ACC112 (cell line): ENCODE measurements at regions not wholly inside any gene's neighbourhood (a gene's known extent, or its start where the extent isn't known, plus 50 kb on each side); places are given as distances from the start of the nearest gene placed in this dataset.
"Not testable (repeated sequence)": the region's sequence is repeated elsewhere in the genome, so short reads cannot be mapped to it uniquely, and the experiment has no call there.

Experiments used
- H2AFZ ChIP-seq: fragments of 200-600 bp; sonication (generic); one replicate; pipeline ENCODE4 v1.6.0; 2017; ENCODE audit warnings: antibody characterized with exemption, low read length; ENCODE audit not compliant: unreplicated experiment
- H3K27ac ChIP-seq: fragments of 200-600 bp; sonication (generic); 2 replicates; pipeline ENCODE4 v1.5.1; 2014; ENCODE audit warnings: low read depth, mild to moderate bottlenecking, antibody characterized with exemption, low read length, moderate library complexity
- H3K27me3 ChIP-seq: fragments of 200-600 bp; sonication (generic); 2 replicates; pipeline ENCODE4 v1.6.1; 2014; ENCODE audit warnings: mild to moderate bottlenecking, antibody characterized with exemption, low read length, moderate library complexity, mixed read lengths; ENCODE audit not compliant: insufficient read depth
- H3K36me3 ChIP-seq: fragments of 200-600 bp; sonication (generic); 2 replicates; pipeline ENCODE4 v1.6.1; 2016; ENCODE audit warnings: mild to moderate bottlenecking, antibody characterized with exemption, low read length, moderate library complexity, mixed read lengths; ENCODE audit not compliant: insufficient read depth
- H3K4me1 ChIP-seq: fragments of 200-600 bp; sonication (generic); one replicate; pipeline ENCODE4 v1.6.1; 2016; ENCODE audit warnings: low read length, mixed read lengths; ENCODE audit not compliant: insufficient read depth, unreplicated experiment, control insufficient read depth
- H3K4me3 ChIP-seq: fragments of 200-600 bp; sonication (generic); 2 replicates; pipeline ENCODE4 v1.5.1; 2014; ENCODE audit warnings: mild to moderate bottlenecking, low read depth, low read length
- H3K79me2 ChIP-seq: fragments of 200-600 bp; sonication (generic); one replicate; pipeline ENCODE4 v1.6.0; 2016; ENCODE audit warnings: low read length; ENCODE audit not compliant: control insufficient read depth, unreplicated experiment, insufficient read depth

GRCh38 chr12:23259558-23259957 is 634.6 kb downstream of the ETNK1 start:
- no peak overlapping the region for H3K27ac ChIP-seq
- no peak overlapping the region for H2AFZ ChIP-seq
- no peak overlapping the region for H3K4me3 ChIP-seq
- H3K36me3 ChIP-seq: no peaks in the 10 kb centered on the region
- no peaks in the 10 kb centered on the region for H3K27me3 ChIP-seq
- H3K79me2 ChIP-seq: no peaks in the 10 kb centered on the region
- H3K4me1 ChIP-seq: no peaks in the 10 kb centered on the region

DNA sequence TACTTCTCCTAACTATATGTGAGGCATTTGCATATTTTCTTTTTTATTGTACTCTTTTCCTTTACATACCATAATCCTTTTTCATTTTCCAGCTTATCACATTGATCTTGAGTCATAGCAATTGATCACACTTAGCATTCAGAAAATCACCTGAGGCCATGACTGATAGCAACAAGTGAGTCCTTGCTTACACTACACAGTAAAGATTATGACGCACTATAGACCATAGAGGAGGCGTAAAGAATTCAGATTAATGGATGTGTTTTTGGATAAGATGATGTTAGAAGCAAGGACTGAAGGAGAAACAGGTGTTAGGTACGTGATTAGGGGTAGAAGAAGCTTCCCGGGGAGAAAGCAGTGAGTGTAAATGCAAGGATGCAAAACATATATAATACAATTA is 637.7 kb downstream of the ETNK1 start:
- Histone ChIP-seq H3K27ac (no peak overlapping the region), H3K4me3 (no peak overlapping the region), H3K4me1 (no peaks in the 10 kb centered on the region)

GRCh38 chr12:23277831-23278230 is 652.9 kb downstream of the ETNK1 start:
- no peak overlapping the region for H3K27ac ChIP-seq
- no peak overlapping the region for H2AFZ ChIP-seq
- H3K4me1 ChIP-seq: no peaks in the 10 kb centered on the region
- H3K4me3 ChIP-seq: no peak overlapping the region
- no peaks in the 10 kb centered on the region for H3K27me3 ChIP-seq
- no peaks in the 10 kb centered on the region for H3K79me2 ChIP-seq
- no peaks in the 10 kb centered on the region for H3K36me3 ChIP-seq

More for the DNA sequence above, 637.7 kb downstream of the ETNK1 start:
- Histone ChIP-seq H3K36me3 (no peaks in the 10 kb centered on the region), H3K27me3 (no peaks in the 10 kb centered on the region), H2AFZ (no peak overlapping the region), H3K79me2 (no peaks in the 10 kb centered on the region)

DNA sequence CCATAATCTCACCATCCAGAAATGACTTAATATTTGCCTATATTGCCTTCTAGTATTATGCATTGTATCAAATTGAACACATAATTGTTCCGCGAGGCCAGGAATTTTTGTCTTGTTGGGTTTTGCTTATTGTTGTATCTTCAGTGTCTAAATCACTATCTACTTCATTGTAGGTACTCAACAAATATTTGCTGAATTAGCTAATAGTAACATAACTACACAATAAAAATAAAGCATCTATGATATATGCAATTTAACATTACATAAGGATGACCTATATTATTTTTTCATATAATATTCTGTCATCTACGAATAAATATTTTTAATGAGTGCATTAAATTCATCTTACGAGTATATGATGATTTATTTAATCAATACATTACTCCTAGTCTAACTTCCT is 656.3 kb downstream of the ETNK1 start:
- Histone ChIP-seq H3K4me1 (no peaks in the 10 kb centered on the region), H3K79me2 (no peaks in the 10 kb centered on the region), H3K36me3 (no peaks in the 10 kb centered on the region), H3K4me3 (no peak overlapping the region), H3K27ac (no peak overlapping the region), H3K27me3 (no peaks in the 10 kb centered on the region), H2AFZ (no peak overlapping the region)

GRCh38 chr12:23282701-23283100 is 657.7 kb downstream of the ETNK1 start:
- Histone ChIP-seq H3K4me3 (no peak overlapping the region), H3K79me2 (no peaks in the 10 kb centered on the region), H3K4me1 (no peaks in the 10 kb centered on the region), H3K27me3 (no peaks in the 10 kb centered on the region), H2AFZ (no peak overlapping the region), H3K27ac (no peak overlapping the region), H3K36me3 (no peaks in the 10 kb centered on the region)

DNA sequence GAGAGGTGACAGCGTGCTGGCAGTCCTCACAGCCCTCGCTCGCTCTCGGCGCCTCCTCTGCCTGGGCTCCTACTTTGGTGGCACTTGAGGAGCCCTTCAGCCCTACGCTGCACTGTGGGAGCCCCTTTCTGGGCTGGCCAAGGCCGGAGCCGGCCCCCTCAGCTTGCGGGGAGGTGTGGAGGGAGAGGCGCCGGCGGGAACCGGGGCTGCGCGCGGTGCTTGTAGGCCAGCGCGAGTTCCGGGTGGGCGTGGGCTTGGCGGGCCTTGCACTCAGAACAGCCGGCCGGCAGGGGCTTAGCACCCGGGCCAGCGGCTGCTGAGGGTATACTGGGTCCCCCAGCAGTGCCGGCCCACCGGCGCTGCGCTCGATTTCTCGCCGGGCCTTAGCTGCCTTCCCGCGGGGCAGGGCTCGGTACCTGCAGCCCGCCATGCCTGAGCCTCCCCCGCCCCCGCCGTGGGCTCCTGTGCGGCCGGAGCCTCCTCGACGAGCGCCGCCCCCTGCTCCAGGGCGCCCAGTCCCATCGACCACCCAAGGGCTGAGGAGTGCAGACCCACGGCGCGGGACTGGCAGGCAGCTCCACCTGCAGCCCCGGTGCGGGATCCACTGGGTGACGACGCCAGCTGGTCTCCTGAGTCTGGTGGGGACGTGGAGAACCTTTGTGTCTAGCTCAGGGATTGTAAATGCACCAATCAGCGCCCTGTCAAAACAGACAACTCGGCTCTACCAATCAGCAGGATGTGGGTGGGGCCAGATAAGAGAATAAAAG is 661.0 kb downstream of the ETNK1 start:
- H3K27ac ChIP-seq, H3K4me3 ChIP-seq, H2AFZ ChIP-seq, H3K27me3 ChIP-seq, H3K36me3 ChIP-seq, H3K4me1 ChIP-seq, H3K79me2 ChIP-seq: not testable (repeated sequence)

DNA sequence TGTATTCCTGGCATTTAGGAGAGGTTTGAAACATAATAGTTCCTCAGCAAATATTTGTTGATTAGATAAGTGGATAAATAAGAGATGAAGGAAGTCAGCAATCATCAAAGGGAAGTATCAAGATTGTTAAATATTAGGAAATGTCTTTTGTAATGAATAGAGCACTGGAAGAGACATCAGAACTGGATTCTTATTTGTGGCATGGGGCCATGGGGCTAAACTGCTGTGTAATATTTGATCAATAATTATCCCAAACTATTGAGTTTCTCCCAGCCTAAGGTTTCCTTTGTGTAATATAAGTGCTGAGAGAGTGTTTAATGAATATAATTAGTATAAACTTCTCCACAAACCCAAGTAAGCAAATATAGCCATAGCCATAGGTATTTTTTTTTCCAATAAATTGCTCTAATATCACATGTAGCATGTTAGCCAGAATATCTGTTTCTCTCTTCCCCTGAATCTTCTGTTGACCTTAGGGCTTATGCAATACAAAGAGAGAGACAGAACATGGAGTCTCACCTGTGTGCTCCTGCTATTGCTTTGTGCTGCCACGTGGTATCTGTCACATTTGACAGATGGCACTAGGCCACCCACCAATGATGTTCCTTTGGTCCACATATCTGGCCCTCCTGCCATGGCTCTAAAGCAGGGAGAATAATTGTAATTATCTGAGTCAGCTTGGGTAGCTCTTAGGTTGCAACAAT is 658.7 kb downstream of the SOX5 start:
- no peak overlapping the region for H2AFZ ChIP-seq

DNA sequence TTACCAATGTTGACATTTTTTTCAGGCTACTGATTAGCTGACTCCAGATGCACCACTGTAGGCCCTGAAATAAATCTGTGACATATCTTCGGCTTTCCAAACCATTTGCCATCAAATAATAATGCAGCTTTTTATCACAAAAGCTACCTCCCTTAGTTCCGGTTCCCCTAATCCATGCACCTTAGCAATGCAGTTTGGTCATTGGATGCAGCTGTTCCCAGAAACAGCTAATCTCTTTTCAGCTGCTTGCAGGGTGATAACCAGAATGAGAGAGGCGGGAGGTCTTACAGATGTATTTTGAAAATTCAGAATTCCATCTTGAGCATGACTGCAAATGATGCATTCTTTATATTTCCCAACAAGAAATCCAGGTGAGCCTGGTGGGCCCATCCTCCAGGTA is 646.2 kb downstream of the SOX5 start:
- H2AFZ ChIP-seq: no peak overlapping the region
- H3K36me3 ChIP-seq: no peaks in the 10 kb centered on the region
- H3K79me2 ChIP-seq: no peaks in the 10 kb centered on the region
- H3K27ac ChIP-seq: no peak overlapping the region
- no peak overlapping the region for H3K4me3 ChIP-seq
- no peaks in the 10 kb centered on the region for H3K27me3 ChIP-seq
- H3K4me1 ChIP-seq: no peaks in the 10 kb centered on the region

More for the DNA sequence above, 658.7 kb downstream of the SOX5 start:
- no peak overlapping the region for H3K4me3 ChIP-seq
- no peaks in the 10 kb centered on the region for H3K4me1 ChIP-seq
- H3K27me3 ChIP-seq: no peaks in the 10 kb centered on the region
- H3K79me2 ChIP-seq: no peaks in the 10 kb centered on the region
- no peaks in the 10 kb centered on the region for H3K36me3 ChIP-seq
- H3K27ac ChIP-seq: no peak overlapping the region

GRCh38 chr12:23303821-23304220 is 645.6 kb downstream of the SOX5 start:
- Histone ChIP-seq H3K79me2 (no peaks in the 10 kb centered on the region), H3K27me3 (no peaks in the 10 kb centered on the region), H3K4me3 (no peak overlapping the region), H3K36me3 (no peaks in the 10 kb centered on the region), H3K4me1 (no peaks in the 10 kb centered on the region), H2AFZ (no peak overlapping the region), H3K27ac (no peak overlapping the region)

GRCh38 chr12:23333938-23334337 is 615.5 kb downstream of the SOX5 start:
- Histone ChIP-seq H3K79me2 (no peaks in the 10 kb centered on the region), H3K27ac (no peak overlapping the region), H3K4me1 (no peaks in the 10 kb centered on the region), H3K27me3 (no peaks in the 10 kb centered on the region), H3K4me3 (no peak overlapping the region), H2AFZ (no peak overlapping the region), H3K36me3 (no peaks in the 10 kb centered on the region)

DNA sequence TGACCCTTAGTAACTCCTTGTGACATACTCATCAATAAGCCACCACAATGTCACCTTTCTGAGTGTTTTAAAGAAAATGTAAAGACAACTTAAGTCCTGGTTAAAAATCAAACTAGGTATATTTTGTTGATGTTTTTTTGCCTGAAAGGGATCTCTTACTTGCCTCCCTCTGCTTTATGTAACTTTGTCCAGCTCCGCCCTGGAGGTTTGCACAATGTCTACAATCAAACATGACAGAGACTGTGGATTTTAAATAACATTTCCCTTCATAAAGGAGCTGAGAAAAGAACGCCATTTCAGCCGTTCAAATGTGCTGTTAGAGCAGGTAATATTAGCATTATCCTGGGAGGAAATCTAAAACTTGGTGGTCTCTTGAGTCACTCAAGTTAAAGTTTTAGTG is 613.9 kb downstream of the SOX5 start:
- Histone ChIP-seq H2AFZ (no peak overlapping the region), H3K27me3 (no peaks in the 10 kb centered on the region), H3K79me2 (no peaks in the 10 kb centered on the region), H3K27ac (no peak overlapping the region), H3K4me3 (no peak overlapping the region), H3K4me1 (no peaks in the 10 kb centered on the region), H3K36me3 (no peaks in the 10 kb centered on the region)
